ENCODE measurements at regions not wholly inside any gene's neighbourhood (a gene's known extent, or its start where the extent isn't known, plus 50 kb on each side); places are given as distances from the start of the nearest gene placed in this dataset.

DNA sequence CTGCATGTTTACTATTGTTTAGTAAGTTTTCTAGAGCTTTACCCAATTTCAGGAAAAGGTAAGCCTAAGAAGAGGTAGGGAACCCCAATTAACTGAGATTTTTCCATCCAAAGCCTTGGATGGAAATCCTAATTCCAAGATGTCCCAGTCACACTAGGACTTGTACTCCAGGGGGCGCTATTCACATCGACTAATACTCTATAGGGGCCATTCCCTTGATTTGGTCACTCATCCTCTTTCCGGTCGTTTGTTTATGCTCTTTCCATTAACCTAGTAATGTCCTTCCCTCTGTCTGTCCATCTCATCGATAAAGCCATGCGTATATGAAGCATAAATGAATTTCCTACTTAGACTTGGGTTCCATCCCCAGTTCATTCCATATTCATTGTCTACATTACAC is 80.8 kb upstream of the FUCA2 start:
- intact Hi-C loops (cut with DNase I; ENCODE audit: low total_unique reads), result no loop called here
- 84 to 92% (median 88%) methylated on average over 6 of the region's 6 CpGs for WGBS, 5 donors
- H3K9me3 ChIP-seq, result peaks cover 0 to 5% (median 0%) of the 10 kb centered on the region in 8 donors
- peaks cover 0 to 5% (median 0%) of the 10 kb centered on the region in 6 donors for H3K4me1 ChIP-seq
- no peak overlapping the region for H3K27ac ChIP-seq
- no peak overlapping the region for H3K4me3 ChIP-seq
- TF ChIP-seq POLR2A (IDR thresholded peaks at IDR 0.05), result no peak
- peak in 3 of 11 experiments; percentile 23 to 32 (median 27) for TF ChIP-seq CTCF (IDR thresholded peaks at IDR 0.05 in 8 of 11, conservative IDR thresholded peaks at IDR 0.05 in 3 of 11)
- no peak for DNase-seq
- H3K27me3 ChIP-seq (replicated peaks in 1 of 7), result no peaks in the 10 kb centered on the region
- H3K36me3 ChIP-seq, result no peaks in the 10 kb centered on the region

GRCh38 chr6:143591441-143591840 is 79.9 kb upstream of the FUCA2 start:
- no peaks in the 10 kb centered on the region for H3K36me3 ChIP-seq
- TF ChIP-seq POLR2AphosphoS5 (IDR thresholded peaks at IDR 0.05), result no peak
- TF ChIP-seq POLR2A (IDR thresholded peaks at IDR 0.05), result no peak
- no peak for TF ChIP-seq CTCF (IDR thresholded peaks at IDR 0.05 in 8 of 11, conservative IDR thresholded peaks at IDR 0.05 in 3 of 11)
- H3K4me1 ChIP-seq, result no peaks in the 10 kb centered on the region
- intact Hi-C loops (cut with DNase I; ENCODE audit: low total_unique reads), result no loop called here
- 95 to 100% (median 96%) methylated on average over 4 of the region's 4 CpGs for WGBS, 5 donors
- peaks cover 0 to 5% (median 0%) of the 10 kb centered on the region in 8 donors for H3K9me3 ChIP-seq
- no peak overlapping the region for H3K4me3 ChIP-seq
- no peak for DNase-seq
- H3K27me3 ChIP-seq (replicated peaks in 1 of 7), result no peaks in the 10 kb centered on the region
- H3K27ac ChIP-seq, result no peak overlapping the region

DNA sequence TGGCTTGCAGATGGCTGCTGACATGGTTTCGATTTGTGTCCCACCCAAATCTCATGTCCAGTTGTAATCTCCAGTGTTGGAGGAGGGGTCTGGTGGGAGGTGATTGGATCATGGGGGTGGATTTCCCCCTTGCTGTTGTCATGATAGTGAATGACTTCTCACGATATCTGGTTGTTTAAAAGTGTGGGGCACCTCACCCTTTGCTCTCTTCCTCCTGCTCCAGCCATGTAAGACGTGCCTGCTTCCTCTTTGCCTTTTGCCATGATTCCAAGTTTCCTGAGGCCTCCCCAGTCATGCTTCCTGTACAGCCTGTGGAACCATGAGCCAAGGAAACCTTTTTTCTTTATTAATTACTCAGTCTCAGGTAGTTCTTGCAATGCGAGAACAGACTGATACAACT is 77.6 kb upstream of the FUCA2 start:
- Histone ChIP-seq H3K27ac (no peak overlapping the region), H3K36me3 (no peaks in the 10 kb centered on the region), H3K4me3 (no peak overlapping the region), H3K9me3 (peaks cover 0 to 5% (median 0%) of the 10 kb centered on the region in 8 donors), H3K4me1 (no peaks in the 10 kb centered on the region), H3K27me3 (replicated peaks in 1 of 7) (no peaks in the 10 kb centered on the region)
- WGBS, 5 donors, result 76 to 88% (median 80%) methylated on average over 4 of the region's 4 CpGs
- DNase-seq, result no peak
- TF ChIP-seq CTCF (IDR thresholded peaks at IDR 0.05 in 8 of 11, conservative IDR thresholded peaks at IDR 0.05 in 3 of 11) (no peak), POLR2A (IDR thresholded peaks at IDR 0.05) (no peak), POLR2AphosphoS5 (IDR thresholded peaks at IDR 0.05) (no peak)
- intact Hi-C loops (cut with DNase I; ENCODE audit: low total_unique reads), result no loop called here

DNA sequence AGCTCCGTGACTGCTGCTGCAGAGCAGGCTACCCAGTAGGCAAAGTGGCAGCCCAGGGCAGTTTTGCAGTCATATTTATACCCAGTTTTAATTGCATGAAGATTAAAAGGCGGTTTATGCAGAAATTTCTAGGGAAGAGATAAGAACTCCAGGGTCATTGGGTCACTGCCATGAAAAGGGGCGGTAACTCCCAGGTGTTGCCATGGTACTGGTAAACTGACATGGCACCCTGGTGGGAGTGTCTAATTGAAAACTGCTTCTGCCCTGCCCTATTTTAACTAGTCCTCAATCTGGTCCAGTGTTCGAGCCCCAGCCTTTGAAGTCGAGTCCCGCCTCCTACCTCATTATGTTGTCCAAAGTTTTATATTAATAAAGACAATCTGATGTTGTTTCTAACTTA is 75.0 kb upstream of the FUCA2 start:
- no peak overlapping the region for H3K4me3 ChIP-seq
- WGBS, 5 donors, result 87 to 94% (median 91%) methylated on average over 6 of the region's 6 CpGs
- no peaks in the 10 kb centered on the region for H3K4me1 ChIP-seq
- no peaks in the 10 kb centered on the region for H3K36me3 ChIP-seq
- intact Hi-C loops (cut with DNase I; ENCODE audit: low total_unique reads), result no loop called here
- peaks cover 0 to 5% (median 0%) of the 10 kb centered on the region in 8 donors for H3K9me3 ChIP-seq
- no peak for TF ChIP-seq POLR2AphosphoS5 (IDR thresholded peaks at IDR 0.05)
- no peaks in the 10 kb centered on the region for H3K27me3 ChIP-seq (replicated peaks in 1 of 7)
- no peak overlapping the region for H3K27ac ChIP-seq
- DNase-seq, result no peak

- Histone ChIP-seq H3K9me3 (peaks cover 0 to 5% (median 0%) of the 10 kb centered on the region in 8 donors), H3K36me3 (no peaks in the 10 kb centered on the region), H3K4me1 (no peaks in the 10 kb centered on the region), H3K4me3 (no peak overlapping the region), H3K27ac (no peak overlapping the region), H3K27me3 (replicated peaks in 1 of 7) (no peaks in the 10 kb centered on the region)
- no peak for DNase-seq
- TF ChIP-seq CTCF (IDR thresholded peaks at IDR 0.05 in 8 of 11, conservative IDR thresholded peaks at IDR 0.05 in 3 of 11), result no peak
- no peak for TF ChIP-seq POLR2A (IDR thresholded peaks at IDR 0.05)
- no peak for TF ChIP-seq POLR2AphosphoS5 (IDR thresholded peaks at IDR 0.05)
- intact Hi-C loops (cut with DNase I; ENCODE audit: low total_unique reads), result no loop called here
- WGBS, 5 donors, result 93 to 99% (median 97%) methylated on average over 4 of the region's 4 CpGs
Measured at GRCh38 chr6:143585716-143586115, 74.2 kb upstream of the FUCA2 start.
